ENCODE measurements at regions not wholly inside any gene's neighbourhood (a gene's known extent, or its start where the extent isn't known, plus 50 kb on each side); places are given as distances from the start of the nearest gene placed in this dataset.
A peak's percentile ranks its signal among the peaks of the same experiment; 100 is the strongest.

- no peaks in the 10 kb centered on the region for H3K27me3 ChIP-seq (ENCODE audit: control insufficient read depth, insufficient read depth, low read length)
- no peak overlapping the region for H3K4me3 ChIP-seq (ENCODE audit: low read depth, low read length)
- no peak for TF ChIP-seq CTCF (IDR thresholded peaks at IDR 0.05; ENCODE audit: insufficient read depth, low read length, severe bottlenecking)
- no peaks in the 10 kb centered on the region for H3K36me3 ChIP-seq (ENCODE audit: control insufficient read depth, insufficient read depth, low read length)
- no peak for FAIRE-seq
- no peak for DNase-seq (ENCODE audit: low read depth)
Observed at GRCh38 chr3:31438742-31439141, 94.0 kb upstream of the STT3B start.

- H3K27me3 ChIP-seq (ENCODE audit: control insufficient read depth, insufficient read depth, low read length) = no peaks in the 10 kb centered on the region
- FAIRE-seq (no peak), DNase-seq (ENCODE audit: low read depth) (peak; percentile 18)
- no peak overlapping the region for H3K4me3 ChIP-seq (ENCODE audit: low read depth, low read length)
- H3K36me3 ChIP-seq (ENCODE audit: control insufficient read depth, insufficient read depth, low read length) = no peaks in the 10 kb centered on the region
- TF ChIP-seq CTCF (IDR thresholded peaks at IDR 0.05; ENCODE audit: insufficient read depth, low read length, severe bottlenecking) = no peak
Observed at GRCh38 chr3:31439890-31440750, 92.6 kb upstream of the STT3B start.

GRCh38 chr3:31440878-31441277 lies 91.8 kb upstream of the STT3B start:
- DNase-seq (ENCODE audit: low read depth) (no peak), FAIRE-seq (no peak)
- H3K4me3 ChIP-seq (ENCODE audit: low read depth, low read length) = no peak overlapping the region
- TF ChIP-seq CTCF (IDR thresholded peaks at IDR 0.05; ENCODE audit: insufficient read depth, low read length, severe bottlenecking) = no peak
- H3K27me3 ChIP-seq (ENCODE audit: control insufficient read depth, insufficient read depth, low read length) = no peaks in the 10 kb centered on the region
- H3K36me3 ChIP-seq (ENCODE audit: control insufficient read depth, insufficient read depth, low read length) = no peaks in the 10 kb centered on the region

GRCh38 chr3:31442755-31443154 lies 90.0 kb upstream of the STT3B start:
- Histone ChIP-seq H3K36me3 (ENCODE audit: control insufficient read depth, insufficient read depth, low read length) (no peaks in the 10 kb centered on the region), H3K27me3 (ENCODE audit: control insufficient read depth, insufficient read depth, low read length) (no peaks in the 10 kb centered on the region), H3K4me3 (ENCODE audit: low read depth, low read length) (no peak overlapping the region)
- DNase-seq (ENCODE audit: low read depth) = no peak
- no peak for TF ChIP-seq CTCF (IDR thresholded peaks at IDR 0.05; ENCODE audit: insufficient read depth, low read length, severe bottlenecking)
- FAIRE-seq = no peak

GRCh38 chr3:31444220-31445142 lies 88.2 kb upstream of the STT3B start:
- FAIRE-seq = no peak

More at GRCh38 chr3:31444220-31445142, 88.2 kb upstream of the STT3B start:
- no peaks in the 10 kb centered on the region for H3K36me3 ChIP-seq (ENCODE audit: control insufficient read depth, insufficient read depth, low read length)
- DNase-seq (ENCODE audit: low read depth) = no peak
- H3K27me3 ChIP-seq (ENCODE audit: control insufficient read depth, insufficient read depth, low read length) = no peaks in the 10 kb centered on the region
- no peak overlapping the region for H3K4me3 ChIP-seq (ENCODE audit: low read depth, low read length)
- no peak for TF ChIP-seq CTCF (IDR thresholded peaks at IDR 0.05; ENCODE audit: insufficient read depth, low read length, severe bottlenecking)

Data from bronchial epithelial cell (primary cell).